ELF-1 (cell line): ENCODE measurements at regions not wholly inside any gene's neighbourhood (a gene's known extent, or its start where the extent isn't known, plus 50 kb on each side); places are given as distances from the start of the nearest gene placed in this dataset.
"Not testable (repeated sequence)": the region's sequence is repeated elsewhere in the genome, so short reads cannot be mapped to it uniquely, and the experiment has no call there.

ENCODE experiments used
- DNase-seq: peaks from one replicate; pipeline ENCODE4 v3.0.0-alpha.2; 2016; ENCODE audit warnings: low read depth, low spot score

DNA sequence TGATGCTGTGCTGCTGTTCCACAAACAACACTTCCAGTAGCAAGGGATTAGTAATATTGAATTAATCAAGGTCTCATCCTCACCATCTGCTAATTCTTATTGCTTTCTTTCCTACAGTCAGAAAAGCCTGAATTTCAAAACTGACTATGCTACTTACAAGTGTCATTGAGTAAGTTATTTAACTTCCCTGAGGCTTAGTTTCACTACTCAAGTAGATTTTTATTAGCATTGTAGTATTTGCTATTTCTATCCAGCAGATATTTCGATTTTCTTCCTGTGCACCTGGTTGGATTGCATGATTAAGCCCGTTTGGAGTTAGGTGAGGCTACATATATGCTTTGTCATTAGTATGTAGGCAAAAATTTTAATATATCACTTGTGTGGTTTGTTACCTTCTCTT lies 591.5 kb downstream of the TRHDE start:
- DNase-seq: no peak

DNA sequence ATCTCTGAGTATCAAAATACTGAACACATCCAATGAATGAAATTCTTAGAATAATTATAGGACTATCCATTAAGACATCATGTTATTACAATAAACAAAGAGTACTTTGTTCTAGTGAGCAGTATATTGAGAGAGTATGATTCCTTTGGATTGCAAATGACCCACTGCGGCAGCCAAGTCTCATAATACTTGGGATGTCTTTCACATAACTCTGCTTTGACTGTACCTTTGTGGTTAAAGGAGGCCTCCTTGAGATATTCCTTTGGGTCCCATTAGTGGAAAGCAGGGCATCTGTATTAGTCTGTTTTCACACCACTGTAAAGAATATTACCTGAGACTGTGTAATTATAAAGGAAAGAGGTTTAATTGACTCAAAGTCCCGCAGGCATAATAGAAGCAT lies 593.8 kb downstream of the TRHDE start:
- DNase-seq: no peak

DNA sequence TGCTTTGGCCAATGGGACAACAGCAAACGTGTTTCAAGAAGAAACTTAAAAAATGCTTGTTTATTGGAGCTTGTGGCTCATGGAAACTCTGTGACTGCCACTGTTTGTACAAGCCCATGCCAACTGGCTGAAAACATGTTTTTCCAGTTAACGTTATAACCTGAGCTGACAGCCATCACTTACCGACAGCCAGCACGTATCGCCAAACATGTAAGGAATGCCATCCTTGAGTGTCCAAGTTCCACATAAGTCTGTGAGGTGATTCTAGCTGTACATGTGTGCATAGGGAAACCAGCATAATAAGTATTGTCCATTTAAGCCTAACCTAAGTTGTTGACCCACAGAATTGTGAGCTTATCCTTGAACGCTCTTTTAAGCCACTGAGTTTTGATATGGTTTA lies 596.9 kb downstream of the TRHDE start:
- no peak for DNase-seq

- DNase-seq: no peak
These were observed 600.2 kb downstream of the TRHDE start for GRCh38 chr12:72872238-72872887.

GRCh38 chr12:72872996-72873395 lies 600.8 kb downstream of the TRHDE start:
- DNase-seq: peak; percentile 8

DNA sequence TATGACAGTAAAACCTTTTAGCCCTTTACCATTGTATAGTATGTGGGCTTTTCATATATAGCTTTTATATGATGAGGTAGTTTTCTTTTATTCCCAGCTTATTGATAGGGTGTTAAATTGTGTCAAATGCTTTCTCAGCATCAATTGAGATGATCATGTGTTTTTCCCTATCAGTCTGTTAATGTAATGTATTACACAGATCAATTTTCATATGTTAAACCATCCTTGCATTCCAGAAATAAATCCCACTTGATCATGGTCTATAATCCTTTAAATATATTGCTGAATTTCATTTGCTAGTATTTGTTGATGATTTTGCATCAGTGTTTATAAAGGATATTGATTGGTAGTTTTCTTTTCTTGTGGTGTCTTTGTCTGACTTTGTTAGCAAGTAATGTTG lies 603.9 kb downstream of the TRHDE start:
- DNase-seq: no peak

GRCh38 chr12:72888693-72889092 lies 616.5 kb downstream of the TRHDE start:
- DNase-seq: no peak

- no peak for DNase-seq
These were observed 617.6 kb downstream of the TRHDE start for GRCh38 chr12:72889791-72890190.

DNA sequence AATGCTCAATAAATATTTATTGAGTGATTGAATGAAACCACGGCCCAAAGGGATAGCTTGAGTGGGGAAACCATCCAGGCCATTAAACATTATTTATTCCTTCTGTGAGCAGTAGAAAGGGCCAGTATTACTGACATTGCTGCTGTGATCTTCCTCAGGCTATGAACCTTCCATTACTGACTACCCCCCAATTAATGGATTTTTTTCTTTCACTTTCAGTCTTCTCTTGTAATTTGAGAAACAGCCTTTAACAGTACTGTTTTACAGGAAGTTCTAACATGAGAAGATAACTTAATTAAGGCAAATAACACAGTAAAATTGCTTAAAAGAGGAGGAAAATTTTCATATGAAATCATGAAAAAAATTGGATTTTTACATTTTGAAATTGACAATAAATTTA lies 629.5 kb downstream of the TRHDE start:
- no peak for DNase-seq

DNA sequence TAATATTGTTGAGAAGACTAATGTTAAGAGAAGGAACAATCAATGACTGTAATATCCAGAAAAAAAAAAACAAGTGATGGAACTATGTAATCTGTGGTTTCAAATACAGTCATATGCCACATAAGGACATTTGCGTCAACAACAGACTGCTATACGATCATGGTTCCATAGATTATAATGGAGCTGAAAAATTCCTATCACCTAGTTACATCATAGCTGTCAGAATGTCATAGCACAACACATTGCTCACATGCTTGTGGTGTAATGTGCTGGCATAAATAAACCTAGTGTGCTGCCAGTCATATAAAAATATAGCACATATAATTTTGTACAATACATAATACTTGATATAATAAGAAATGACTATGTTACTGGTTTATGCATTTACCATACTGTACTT lies 653.5 kb downstream of the TRHDE start:
- no peak for DNase-seq

DNA sequence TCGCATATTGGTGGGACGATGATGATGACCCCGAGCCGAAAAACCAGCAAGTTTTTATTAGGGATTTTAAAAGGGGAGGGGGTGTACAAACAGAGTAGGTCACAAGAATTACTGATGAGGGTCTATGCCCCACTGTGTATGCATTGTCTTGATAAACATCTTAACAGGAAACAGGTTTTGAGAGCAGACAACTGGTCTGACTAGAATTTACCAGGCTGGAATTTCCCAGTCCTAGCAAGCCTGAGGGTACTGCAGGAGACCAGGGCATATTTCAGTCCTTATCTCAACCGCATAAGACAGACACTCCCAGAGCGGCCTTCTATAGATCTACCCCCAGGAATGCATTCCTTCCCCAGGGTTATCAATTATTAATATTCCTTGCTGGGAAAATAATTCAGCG lies 659.7 kb downstream of the TRHDE start:
- DNase-seq: peak; percentile 5

DNA sequence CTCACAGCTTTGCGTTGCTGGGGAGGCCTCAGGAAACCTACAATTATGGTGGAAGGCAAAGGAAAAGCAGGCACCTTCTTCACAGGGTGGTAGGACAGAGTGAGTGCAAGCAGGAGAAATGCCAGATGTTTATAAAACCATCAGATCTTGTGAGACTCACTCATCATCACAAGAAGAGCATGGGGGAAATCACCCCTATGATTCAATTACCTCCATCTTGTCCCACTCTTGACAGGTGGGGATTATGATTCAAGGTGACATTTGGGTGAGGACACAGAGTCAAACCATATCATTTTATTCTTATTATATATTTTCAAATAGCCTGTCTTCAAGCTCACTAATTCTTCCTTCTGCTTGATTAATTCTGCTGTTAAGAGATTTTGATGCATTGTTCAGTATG lies 665.3 kb downstream of the TRHDE start:
- no peak for DNase-seq

DNA sequence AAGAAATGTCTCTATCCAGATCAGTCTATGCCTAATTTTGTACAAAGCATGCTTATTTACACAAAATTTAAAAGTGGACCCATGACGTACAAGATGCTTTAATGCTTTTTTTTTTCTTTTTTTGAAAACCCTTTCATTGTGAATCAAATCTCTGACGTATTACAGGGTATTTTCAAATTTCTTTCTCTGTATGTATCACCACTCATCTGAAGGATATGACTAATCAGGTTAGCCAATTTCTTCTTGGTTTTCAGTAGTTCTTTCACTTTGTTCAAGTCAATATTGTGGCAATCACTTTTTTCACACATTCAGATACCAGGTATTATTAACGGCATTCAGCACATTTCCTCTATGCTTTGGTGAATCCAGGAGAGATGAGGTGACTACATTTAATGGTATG lies 685.3 kb downstream of the TRHDE start:
- DNase-seq: no peak

DNA sequence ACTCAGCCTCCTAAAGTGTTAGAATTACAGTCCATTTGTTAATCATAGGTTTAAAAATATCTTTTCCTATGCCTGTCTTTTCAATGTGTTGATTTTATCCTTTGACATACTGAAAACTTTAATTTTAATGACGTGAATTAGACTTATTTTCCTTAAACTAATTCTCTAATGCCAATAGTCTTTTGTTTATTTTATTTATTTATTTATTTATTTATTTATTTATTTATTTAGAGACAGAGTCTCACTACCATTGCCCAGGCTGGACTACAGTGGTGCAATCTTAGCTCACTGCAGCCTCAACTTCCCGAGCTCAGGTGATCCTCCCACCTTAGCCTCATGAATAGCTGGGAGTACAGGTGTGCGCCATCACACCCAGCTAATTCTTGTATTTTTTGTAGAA lies 694.5 kb downstream of the TRHDE start:
- no peak for DNase-seq

- DNase-seq: no peak
These were observed 702.9 kb downstream of the TRHDE start for GRCh38 chr12:72974954-72975555.

DNA sequence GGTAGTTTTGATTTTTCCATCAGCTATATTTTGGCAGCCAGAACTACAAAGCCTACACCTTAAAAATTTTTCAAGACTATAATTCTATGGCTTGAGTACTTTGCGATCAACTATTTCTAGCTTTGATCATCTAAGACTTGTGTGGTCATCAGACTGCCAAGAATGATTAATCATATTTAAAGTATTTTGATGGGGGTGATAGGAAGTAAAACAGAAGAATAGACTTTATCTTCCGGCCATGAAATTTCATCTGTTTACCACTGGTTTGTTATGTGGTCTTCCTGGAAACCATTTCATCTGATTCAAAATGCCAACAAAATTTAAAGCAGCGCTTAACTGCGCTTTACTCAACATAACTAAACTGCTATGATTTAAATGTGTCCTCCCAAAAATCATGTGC lies 706.8 kb downstream of the TRHDE start:
- DNase-seq: no peak

DNA sequence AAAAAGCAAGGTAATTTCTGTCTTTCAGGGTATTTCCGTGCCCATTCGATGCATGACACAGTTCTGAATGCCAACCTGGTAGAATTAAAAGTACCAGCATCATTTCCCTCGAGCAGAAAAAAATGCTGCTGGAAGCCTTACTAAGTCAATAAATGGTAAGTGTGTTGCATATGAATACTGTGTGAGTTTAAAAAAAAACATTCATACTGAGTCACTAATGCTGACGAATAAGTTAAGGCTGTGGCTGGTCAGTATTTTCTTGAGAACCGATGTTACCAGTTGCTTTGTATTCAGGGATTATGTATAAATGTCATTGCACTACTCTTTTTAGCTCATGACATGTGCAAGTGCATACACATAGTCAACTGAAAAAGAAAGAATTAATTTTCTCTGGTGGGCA lies 710.2 kb downstream of the TRHDE start:
- DNase-seq: no peak

GRCh38 chr12:72986963-72987362 lies 714.8 kb downstream of the TRHDE start:
- DNase-seq: no peak

DNA sequence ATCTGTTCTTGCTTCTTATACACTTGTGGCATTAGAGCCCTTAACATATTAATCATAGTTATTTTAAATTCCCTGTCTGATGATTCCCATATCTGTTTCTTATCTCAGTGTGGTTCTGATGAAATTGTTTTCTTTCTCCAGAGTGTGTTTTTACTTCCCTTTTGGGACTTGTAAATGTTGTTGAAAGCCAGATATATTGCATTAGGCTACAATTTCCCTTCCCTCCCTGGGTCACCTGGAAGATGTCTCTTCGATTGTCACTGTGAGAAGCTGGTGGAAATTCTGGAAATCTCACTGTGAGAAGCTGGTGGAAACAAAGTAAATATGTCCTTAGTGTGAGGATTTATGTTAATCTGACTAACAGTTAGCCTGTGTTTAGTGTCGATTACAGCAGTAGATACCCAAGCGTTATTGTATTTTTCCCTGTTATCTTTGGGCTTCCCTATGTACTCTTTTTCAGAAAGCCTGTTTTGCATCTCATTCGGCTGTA lies 717.3 kb downstream of the TRHDE start:
- DNase-seq: no peak

- not testable (repeated sequence) for DNase-seq
These were observed 722.9 kb downstream of the TRHDE start for GRCh38 chr12:72995029-72995428.

DNA sequence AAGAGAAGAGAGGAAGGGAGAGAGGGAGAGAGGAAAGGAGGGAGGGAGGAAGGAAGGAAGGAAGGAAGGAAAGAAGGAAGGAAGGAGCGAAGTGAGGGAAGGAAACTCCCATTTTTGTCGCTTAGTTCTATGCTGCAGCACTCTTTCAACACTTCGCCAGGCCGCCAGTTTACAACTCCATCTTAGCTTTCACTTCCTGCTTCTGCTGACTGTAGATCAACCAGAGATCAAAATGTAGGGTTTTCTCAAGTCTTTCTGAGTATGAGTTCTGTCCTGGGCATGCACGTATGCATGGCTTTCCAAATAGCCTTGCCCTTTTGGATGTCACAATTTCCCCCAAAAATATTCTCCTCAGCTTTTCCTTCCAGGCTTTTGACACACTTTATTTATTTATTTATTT lies 723.4 kb downstream of the TRHDE start:
- DNase-seq: no peak

DNA sequence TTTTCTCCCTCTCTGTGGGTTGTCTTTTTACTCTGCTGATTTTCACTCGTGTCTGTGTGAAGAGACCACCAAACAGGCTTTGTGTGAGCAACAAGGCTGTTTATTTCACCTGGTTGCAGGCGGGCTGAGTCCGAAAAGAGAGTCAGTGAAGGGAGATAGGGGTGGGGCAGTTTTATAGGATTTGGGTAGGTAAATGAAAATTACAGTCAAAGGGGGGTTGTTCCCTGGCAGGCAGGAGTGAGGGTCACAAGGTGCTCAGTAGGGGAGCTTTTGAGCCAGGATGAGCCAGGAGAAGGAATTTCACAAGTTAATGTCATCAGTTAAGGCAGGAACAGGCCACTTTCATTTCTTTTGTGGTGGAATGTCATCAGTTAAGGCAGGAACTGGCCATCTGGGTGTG lies 729.6 kb downstream of the TRHDE start:
- peak; percentile 11 for DNase-seq

- not testable (repeated sequence) for DNase-seq
These were observed 730.3 kb downstream of the TRHDE start for GRCh38 chr12:73002504-73002903.
